HUES6 (cell line): ENCODE measurements at regions not wholly inside any gene's neighbourhood (a gene's known extent, or its start where the extent isn't known, plus 50 kb on each side); places are given as distances from the start of the nearest gene placed in this dataset.

Experiments
- H3K27ac ChIP-seq: 2 replicates; pipeline ENCODE4 v1.7.0; 2013; ENCODE audit warnings: low read depth, mild to moderate bottlenecking, low read length, inconsistent platforms
- H3K27me3 ChIP-seq: 2 replicates; pipeline ENCODE4 v1.6.1; 2013; ENCODE audit warnings: low read length; ENCODE audit not compliant: control insufficient read depth, insufficient read depth
- H3K36me3 ChIP-seq: 2 replicates; pipeline ENCODE4 v1.6.1; 2013; ENCODE audit warnings: low read length; ENCODE audit not compliant: control insufficient read depth, insufficient read depth
- H3K4me1 ChIP-seq: 2 replicates; pipeline ENCODE4 v1.6.1; 2013; ENCODE audit warnings: low read length; ENCODE audit not compliant: control insufficient read depth, insufficient read depth
- H3K4me3 ChIP-seq: 2 replicates; pipeline ENCODE4 v1.5.1; 2013; ENCODE audit warnings: low read depth, low read length
- H3K9ac ChIP-seq: one replicate; pipeline ENCODE4 v1.6.1; 2013; ENCODE audit warnings: mild to moderate bottlenecking, low read length
- H3K9me3 ChIP-seq: 2 replicates; pipeline ENCODE4 v1.6.1; 2013; ENCODE audit warnings: low read depth, low read length; ENCODE audit not compliant: control insufficient read depth, insufficient read depth

DNA sequence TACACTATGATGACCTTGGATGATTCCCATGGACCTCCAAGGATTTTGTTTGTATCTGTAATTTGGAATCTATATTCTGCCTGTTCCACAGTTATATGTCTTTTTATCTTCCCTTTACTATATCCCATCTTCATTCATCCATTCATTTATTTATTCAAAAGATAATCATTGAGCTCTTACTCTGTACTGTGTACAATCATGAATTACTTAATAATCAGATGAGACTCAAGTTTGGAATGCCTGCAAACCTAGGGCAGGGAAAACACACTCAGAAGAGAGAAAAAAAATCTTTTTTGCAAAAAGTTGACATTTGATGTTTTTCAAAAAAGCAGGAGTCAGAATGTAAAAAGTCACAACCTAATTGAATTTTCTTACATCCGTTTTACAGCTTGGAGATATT, 170.2 kb upstream of the GNAI1 start:
- Histone ChIP-seq H3K4me3 (no peak overlapping the region), H3K36me3 (no peaks in the 10 kb centered on the region), H3K4me1 (peaks cover 4% of the 10 kb centered on the region; the same call in 1 of the 2 replicates), H3K9ac (no peak overlapping the region), H3K27ac (no peak overlapping the region), H3K9me3 (no peaks in the 10 kb centered on the region), H3K27me3 (no peaks in the 10 kb centered on the region)

DNA sequence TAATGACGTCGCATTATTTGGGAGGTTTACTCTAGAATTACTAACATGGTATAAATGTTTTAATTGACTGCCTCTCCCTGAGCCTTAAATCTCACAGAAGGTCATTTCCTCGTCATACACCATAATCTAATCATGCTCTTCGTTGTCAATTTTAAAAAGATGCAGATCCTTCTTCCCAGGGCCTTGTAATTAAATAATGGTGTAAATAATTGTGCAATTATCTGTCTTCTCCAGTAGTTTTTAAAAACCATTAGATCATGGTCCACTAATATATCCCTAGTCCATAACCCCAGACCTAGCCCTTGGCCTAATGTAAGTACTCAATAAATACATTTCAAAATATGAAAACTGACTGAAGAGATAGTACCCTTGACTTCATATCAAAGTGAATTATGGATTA, 181.5 kb upstream of the GNAI1 start:
- Histone ChIP-seq H3K27ac (no peak overlapping the region), H3K27me3 (no peaks in the 10 kb centered on the region), H3K9me3 (no peaks in the 10 kb centered on the region), H3K9ac (no peak overlapping the region), H3K4me3 (no peak overlapping the region), H3K36me3 (no peaks in the 10 kb centered on the region), H3K4me1 (no peaks in the 10 kb centered on the region)

DNA sequence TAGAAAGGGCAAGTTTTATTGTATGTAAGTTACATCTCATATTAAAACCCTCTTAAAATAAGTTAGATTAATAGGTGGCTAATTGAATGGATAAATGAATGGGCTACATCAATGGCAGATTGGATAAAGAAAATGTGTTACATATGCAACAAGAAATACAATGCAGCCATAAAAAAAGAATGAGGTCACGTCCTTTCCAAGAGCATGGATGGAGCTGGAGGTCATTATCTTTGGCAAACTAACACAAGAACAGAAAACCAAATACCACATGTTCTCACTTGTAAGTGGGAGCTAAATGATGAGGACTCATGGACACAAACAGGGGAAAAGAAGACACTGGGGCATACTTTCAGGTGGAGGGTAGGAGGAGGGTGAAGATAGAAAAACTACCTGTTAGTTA, 182.2 kb upstream of the GNAI1 start:
- H3K27me3 ChIP-seq = no peaks in the 10 kb centered on the region
- no peaks in the 10 kb centered on the region for H3K4me1 ChIP-seq
- no peaks in the 10 kb centered on the region for H3K9me3 ChIP-seq
- H3K9ac ChIP-seq = no peak overlapping the region
- H3K36me3 ChIP-seq = no peaks in the 10 kb centered on the region
- H3K4me3 ChIP-seq = no peak overlapping the region
- H3K27ac ChIP-seq = no peak overlapping the region

DNA sequence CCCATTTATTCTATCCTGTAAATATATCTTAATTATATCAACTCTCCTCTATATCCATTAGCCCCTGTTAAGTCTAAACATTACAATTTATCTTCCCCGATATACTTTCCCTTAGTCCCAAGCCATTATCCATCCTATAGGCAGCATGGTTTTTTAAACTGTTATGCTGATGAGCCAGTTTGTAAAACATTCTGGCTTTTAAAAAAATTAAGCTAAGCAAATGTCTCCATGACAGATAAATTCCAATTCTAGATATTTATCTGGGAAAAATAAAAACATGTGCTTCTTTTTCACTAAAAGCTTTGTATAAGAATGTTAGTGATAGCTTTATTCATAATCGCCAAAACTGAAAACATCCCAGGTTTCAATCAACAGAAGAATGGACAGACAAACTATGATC, 183.2 kb upstream of the GNAI1 start:
- no peak overlapping the region for H3K4me3 ChIP-seq
- no peaks in the 10 kb centered on the region for H3K27me3 ChIP-seq
- no peaks in the 10 kb centered on the region for H3K4me1 ChIP-seq
- no peak overlapping the region for H3K9ac ChIP-seq
- peaks cover 8% of the 10 kb centered on the region for H3K9me3 ChIP-seq
- H3K36me3 ChIP-seq = no peaks in the 10 kb centered on the region
- no peak overlapping the region for H3K27ac ChIP-seq

DNA sequence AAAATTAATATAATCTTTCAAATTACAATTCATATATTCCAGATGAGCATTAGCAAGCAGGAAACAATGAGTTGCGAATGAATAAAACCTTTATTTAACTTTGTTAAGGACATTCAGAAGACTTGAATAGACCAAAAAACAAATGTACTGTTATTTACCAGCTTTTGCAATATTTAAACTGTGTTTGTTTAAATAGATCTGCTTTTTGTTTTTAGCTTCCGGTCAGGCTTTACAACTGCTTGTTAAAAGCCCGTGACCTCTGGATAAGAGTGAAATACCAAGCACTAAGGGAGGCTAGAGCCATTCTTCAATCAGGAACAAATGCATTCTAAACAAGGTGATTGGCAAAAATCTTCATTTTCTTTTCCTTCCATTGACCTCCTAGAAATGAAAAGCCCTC, 184.9 kb upstream of the GNAI1 start:
- Histone ChIP-seq H3K4me3 (no peak overlapping the region), H3K27me3 (no peaks in the 10 kb centered on the region), H3K36me3 (no peaks in the 10 kb centered on the region), H3K4me1 (no peaks in the 10 kb centered on the region), H3K9ac (no peak overlapping the region), H3K9me3 (peaks cover 10% of the 10 kb centered on the region), H3K27ac (no peak overlapping the region)

DNA sequence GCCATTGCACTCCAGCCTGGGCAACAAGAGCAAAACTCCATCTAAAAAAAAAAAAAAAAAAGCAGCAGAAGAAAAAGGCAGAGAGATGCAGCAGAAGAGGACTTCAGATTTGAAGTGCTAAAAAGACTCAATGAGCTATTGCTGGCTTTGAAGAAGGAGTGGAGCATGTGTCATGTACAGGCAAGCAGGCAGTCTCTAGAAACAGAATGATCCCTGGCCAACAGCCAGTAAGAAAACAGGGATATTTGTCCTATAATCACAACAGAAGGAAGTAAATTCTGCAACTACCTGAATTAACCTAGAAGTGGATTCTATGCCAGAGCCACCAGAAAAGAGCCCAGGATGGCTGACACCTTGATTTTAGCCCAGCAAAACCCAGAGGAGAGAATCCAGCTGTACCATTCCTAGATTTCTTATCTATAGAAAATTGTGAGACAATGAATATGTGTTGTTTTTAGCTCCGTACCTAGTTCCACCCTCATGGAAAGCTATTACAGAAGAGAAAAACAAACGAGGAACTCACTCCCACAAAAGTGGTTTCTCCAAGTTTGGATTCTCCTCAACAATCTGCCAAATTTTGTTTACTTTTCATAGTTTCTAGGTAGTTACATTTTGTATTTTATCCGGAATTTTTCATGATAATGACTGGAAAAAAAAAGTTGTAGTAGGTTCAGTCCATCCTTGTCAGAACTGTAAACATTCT, 198.2 kb upstream of the GNAI1 start:
- Histone ChIP-seq H3K9ac (no peak overlapping the region), H3K9me3 (no peaks in the 10 kb centered on the region), H3K4me3 (no peak overlapping the region), H3K27ac (no peak overlapping the region), H3K36me3 (no peaks in the 10 kb centered on the region), H3K27me3 (no peaks in the 10 kb centered on the region), H3K4me1 (no peaks in the 10 kb centered on the region)

DNA sequence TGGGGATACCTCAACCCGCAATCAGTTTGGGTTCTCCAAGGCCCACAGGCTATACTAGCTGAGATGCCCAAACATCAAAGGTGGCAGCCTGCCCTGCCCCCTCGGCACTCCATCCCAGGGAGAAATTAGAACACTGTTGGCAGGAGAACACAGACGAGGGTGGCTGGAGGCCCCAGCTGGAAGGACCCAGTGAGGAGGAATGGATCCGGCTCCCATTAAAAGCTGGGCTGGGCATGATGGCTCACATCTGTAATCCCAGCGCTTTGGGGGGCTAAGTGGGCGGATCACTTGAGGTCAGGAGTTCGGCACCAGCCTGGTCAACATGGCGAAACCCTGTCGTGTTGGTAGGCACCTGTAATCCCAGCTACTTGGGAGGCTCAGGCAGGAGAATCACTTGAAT, 199.9 kb upstream of the GNAI1 start:
- Histone ChIP-seq H3K27me3 (no peaks in the 10 kb centered on the region), H3K27ac (no peak overlapping the region), H3K36me3 (no peaks in the 10 kb centered on the region), H3K9ac (no peak overlapping the region), H3K4me1 (no peaks in the 10 kb centered on the region), H3K4me3 (no peak overlapping the region), H3K9me3 (no peaks in the 10 kb centered on the region)

DNA sequence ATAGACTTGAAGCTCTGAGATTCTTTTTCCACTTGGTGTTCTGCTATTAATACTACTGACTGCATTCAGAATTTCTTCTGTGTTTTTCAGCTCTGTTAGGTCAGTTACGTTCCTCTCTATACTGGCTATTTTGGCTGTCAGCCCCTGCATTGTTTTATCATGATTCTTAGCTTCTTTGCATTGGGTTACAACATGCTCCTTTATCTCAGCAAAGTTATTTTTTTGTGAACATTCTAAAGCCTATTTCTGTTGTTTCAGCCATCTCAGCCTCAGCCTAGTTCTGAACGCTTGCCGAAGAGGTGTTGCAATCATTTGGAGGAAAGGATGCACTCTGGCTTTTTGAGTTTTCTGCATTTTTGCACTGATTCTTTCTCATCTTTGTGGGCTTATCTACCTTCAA, 201.5 kb upstream of the GNAI1 start:
- no peak overlapping the region for H3K4me3 ChIP-seq
- no peaks in the 10 kb centered on the region for H3K36me3 ChIP-seq
- no peaks in the 10 kb centered on the region for H3K4me1 ChIP-seq
- no peak overlapping the region for H3K9ac ChIP-seq
- H3K9me3 ChIP-seq = no peaks in the 10 kb centered on the region
- H3K27me3 ChIP-seq = no peaks in the 10 kb centered on the region
- no peak overlapping the region for H3K27ac ChIP-seq

DNA sequence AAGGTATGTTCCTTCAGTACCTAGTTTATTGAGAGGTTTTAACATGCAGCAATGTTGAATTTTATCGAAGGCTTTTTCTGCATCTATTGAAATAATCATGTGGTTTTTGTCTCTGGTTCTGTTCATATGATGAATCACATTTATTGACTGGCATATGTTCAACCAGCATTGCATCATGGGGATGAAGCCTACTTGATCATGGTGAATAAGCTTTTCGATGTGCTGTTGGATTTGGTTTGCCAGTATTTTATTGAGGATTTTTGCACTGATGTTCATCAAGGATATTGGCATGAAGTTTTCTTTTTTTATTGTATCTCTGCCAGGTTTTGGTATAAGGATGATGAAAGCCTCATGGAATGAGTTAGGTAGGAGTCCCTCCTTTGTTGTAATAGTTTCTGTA, 204.0 kb upstream of the GNAI1 start:
- Histone ChIP-seq H3K4me3 (no peak overlapping the region), H3K9ac (no peak overlapping the region), H3K36me3 (no peaks in the 10 kb centered on the region), H3K27me3 (no peaks in the 10 kb centered on the region), H3K4me1 (no peaks in the 10 kb centered on the region), H3K27ac (no peak overlapping the region), H3K9me3 (no peaks in the 10 kb centered on the region)

DNA sequence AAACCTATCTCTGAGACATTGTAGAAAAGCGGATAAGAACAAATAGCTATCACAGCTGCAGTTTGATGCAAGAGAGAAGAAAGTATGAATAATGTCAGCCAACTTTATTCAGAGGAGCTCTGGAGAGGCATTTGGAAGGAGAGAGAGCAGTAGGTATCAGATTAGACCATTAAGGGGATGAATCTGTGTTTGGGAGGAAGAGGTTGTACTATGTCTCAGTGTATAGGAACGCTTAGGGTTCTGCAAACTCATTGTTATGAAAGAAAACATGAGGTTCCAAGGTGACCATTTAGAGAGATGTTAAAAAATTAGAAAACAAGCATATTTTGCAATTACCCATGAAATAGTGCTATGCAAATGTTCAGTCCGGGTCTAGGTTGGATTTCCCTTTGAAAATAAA, 207.5 kb upstream of the GNAI1 start:
- H3K9ac ChIP-seq = no peak overlapping the region
- H3K36me3 ChIP-seq = no peaks in the 10 kb centered on the region
- H3K27ac ChIP-seq = no peak overlapping the region
- H3K27me3 ChIP-seq = no peaks in the 10 kb centered on the region
- no peaks in the 10 kb centered on the region for H3K4me1 ChIP-seq
- no peaks in the 10 kb centered on the region; the same call in 1 of the 2 replicates for H3K9me3 ChIP-seq
- H3K4me3 ChIP-seq = no peak overlapping the region

DNA sequence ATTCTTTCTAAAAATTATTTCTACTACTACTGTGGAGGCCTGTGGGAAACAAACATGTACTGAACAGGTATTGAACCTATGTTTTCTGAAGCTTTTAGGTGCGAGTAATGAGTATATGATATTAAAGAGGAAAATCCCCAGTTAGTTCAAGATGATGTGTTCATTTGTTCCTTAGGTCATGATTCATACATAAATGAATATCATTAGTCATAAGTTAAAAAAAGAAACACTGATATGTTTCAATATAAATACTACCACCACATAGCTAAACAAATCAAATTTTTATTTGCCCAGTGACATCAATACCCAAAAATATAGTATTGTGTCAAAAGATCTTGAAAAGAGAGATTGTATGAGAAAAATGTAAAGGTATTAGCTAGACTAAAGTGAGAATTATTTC, 210.7 kb upstream of the GNAI1 start:
- Histone ChIP-seq H3K36me3 (no peaks in the 10 kb centered on the region), H3K4me3 (no peak overlapping the region), H3K9me3 (no peaks in the 10 kb centered on the region; the same call in 1 of the 2 replicates), H3K27me3 (no peaks in the 10 kb centered on the region), H3K9ac (no peak overlapping the region), H3K4me1 (no peaks in the 10 kb centered on the region), H3K27ac (no peak overlapping the region)

DNA sequence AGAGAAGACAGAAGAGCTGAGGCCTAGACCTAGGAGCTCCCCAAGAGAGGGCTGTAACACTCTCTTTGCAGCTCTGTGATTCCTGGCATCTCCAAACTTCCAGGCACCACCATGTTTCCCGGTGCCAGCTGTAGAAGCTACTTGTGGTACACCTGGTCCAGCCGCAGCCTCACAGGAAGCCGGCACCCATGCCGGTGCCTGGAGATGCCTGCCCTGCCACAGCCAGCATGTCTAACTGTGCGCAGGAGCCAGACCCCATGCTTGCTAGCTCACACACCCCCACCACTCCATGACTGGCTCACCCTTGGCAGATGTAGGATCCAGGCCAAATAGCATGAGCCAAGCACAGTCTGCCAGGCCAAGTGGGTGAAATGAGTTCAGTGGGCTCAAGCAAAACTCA, 211.7 kb upstream of the GNAI1 start:
- Histone ChIP-seq H3K27ac (no peak overlapping the region), H3K27me3 (no peaks in the 10 kb centered on the region), H3K36me3 (no peaks in the 10 kb centered on the region), H3K4me1 (no peaks in the 10 kb centered on the region), H3K9ac (no peak overlapping the region), H3K9me3 (no peaks in the 10 kb centered on the region; the same call in 1 of the 2 replicates), H3K4me3 (no peak overlapping the region)
